ENCODE measurements at regions not wholly inside any gene's neighbourhood (a gene's known extent, or its start where the extent isn't known, plus 50 kb on each side); places are given as distances from the start of the nearest gene placed in this dataset.

- Histone ChIP-seq H3K9ac (ENCODE audit: low read length) (peak overlapping the region; percentile 3), H3K9me3 (ENCODE audit: control insufficient read depth, low read length) (no peaks in the 10 kb centered on the region), H3K27me3 (replicated peaks; ENCODE audit: control insufficient read depth, insufficient read depth, low read length) (no peaks in the 10 kb centered on the region), H3K36me3 (ENCODE audit: control insufficient read depth, insufficient read depth, low read length, severe bottlenecking) (no peaks in the 10 kb centered on the region), H3K4me3 (ENCODE audit: low read length) (peak overlapping the region; percentile 12), H3K4me1 (ENCODE audit: control insufficient read depth, insufficient read depth, low read length) (peaks cover 38% of the 10 kb centered on the region)
- DNase-seq (ENCODE audit: low read depth) = no peak
These were observed 50.3 kb upstream of the GSAP start for GRCh38 chr7:77466450-77466849.
